ENCODE measurements at regions not wholly inside any gene's neighbourhood (a gene's known extent, or its start where the extent isn't known, plus 50 kb on each side); places are given as distances from the start of the nearest gene placed in this dataset.

DNA sequence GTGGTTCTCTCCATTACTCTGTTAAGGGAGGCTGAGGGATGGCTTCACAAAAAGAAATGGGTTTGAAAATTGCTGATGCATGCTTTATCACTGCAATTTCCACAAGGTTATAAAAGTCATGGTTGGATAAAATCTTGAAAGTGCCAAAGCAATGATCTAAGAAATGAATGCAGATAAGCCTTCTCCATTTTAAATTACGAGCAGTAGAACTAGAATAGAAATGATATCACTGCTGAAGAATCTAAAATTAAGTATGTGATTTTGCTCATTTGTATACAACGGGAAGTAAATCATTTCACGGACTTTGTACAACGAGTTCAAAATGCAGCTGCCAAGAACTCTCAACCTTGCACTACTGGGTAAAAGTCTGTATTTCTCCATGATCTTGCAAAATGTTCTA lies 299.0 kb downstream of the PRELID2 start:
- BruUV-seq (replicated peaks) = no TSS peak
- CTCF ChIA-PET = no interaction called here
- H3K36me3 ChIP-seq (ENCODE audit: insufficient read depth, low read length, poor library complexity, severe bottlenecking) = no peaks in the 10 kb centered on the region
- no peak for TF ChIP-seq EZH2 (IDR thresholded peaks at IDR 0.05; ENCODE audit: borderline replicate concordance, low read depth, low read length, poor library complexity, severe bottlenecking)
- TF ChIP-seq CTCF (conservative IDR thresholded peaks at IDR 0.05; ENCODE audit: low read depth, low read length) = no peak
- no peak overlapping the region for H3K27ac ChIP-seq (ENCODE audit: low read depth, low read length, poor library complexity, severe bottlenecking)
- peaks cover 7% of the 10 kb centered on the region for H3K9me3 ChIP-seq (ENCODE audit: low read depth, low read length, poor library complexity, severe bottlenecking)
- H3K4me1 ChIP-seq (ENCODE audit: insufficient read depth, low read length, poor library complexity, severe bottlenecking) = peaks cover 4% of the 10 kb centered on the region
- intact Hi-C loops (cut with micrococcal nuclease; ENCODE audit: unreplicated experiment) = no loop called here
- no peak overlapping the region for H3K4me3 ChIP-seq (ENCODE audit: low read depth, low read length, poor library complexity, severe bottlenecking)
- no peaks in the 10 kb centered on the region for H3K27me3 ChIP-seq (replicated peaks; ENCODE audit: insufficient read depth, low read depth, low read length, poor library complexity)
- peak; percentile 58 for DNase-seq (ENCODE audit: low spot score)
- POLR2A ChIA-PET (ENCODE audit: low non-redundant PET) = no interaction called here

DNA sequence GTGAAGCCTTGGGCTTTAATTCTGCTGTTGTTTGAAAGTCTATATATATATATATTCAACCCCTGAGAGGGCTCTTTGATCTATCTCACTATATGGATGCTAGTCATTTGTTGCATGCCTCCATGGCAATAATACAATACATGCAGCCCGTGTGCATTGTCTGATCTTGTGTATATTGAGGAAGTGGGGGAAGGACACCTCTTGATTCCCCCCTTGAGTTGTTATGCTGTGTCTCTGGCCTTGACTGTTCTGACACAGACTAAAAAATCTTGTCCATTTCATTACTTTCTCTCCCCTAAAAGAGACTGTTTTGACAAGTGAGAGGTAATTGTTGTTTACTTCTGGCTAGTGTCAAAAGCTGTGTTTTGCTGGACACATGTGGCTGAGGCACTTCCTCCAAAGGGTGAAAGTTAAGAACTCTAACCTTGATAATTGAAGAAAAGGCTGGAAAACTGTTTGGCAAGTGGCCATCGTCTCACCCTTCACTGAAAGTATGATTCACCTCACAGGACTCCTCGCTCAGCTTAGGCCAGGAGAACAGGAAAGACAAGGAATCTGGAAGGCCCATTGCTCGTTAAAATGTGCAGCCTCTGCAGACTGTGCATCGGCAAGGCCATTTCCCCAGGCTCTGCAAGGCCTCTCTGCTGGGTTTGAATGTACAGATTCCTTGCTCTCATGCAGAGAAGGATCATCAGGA lies 304.0 kb downstream of the PRELID2 start:
- Histone ChIP-seq H3K4me1 (ENCODE audit: insufficient read depth, low read length, poor library complexity, severe bottlenecking) (peaks cover under 1% of the 10 kb centered on the region), H3K27ac (ENCODE audit: low read depth, low read length, poor library complexity, severe bottlenecking) (no peak overlapping the region), H3K27me3 (replicated peaks; ENCODE audit: insufficient read depth, low read depth, low read length, poor library complexity) (no peaks in the 10 kb centered on the region), H3K4me3 (ENCODE audit: low read depth, low read length, poor library complexity, severe bottlenecking) (no peak overlapping the region), H3K36me3 (ENCODE audit: insufficient read depth, low read length, poor library complexity, severe bottlenecking) (no peaks in the 10 kb centered on the region), H3K9me3 (ENCODE audit: low read depth, low read length, poor library complexity, severe bottlenecking) (no peaks in the 10 kb centered on the region)
- intact Hi-C loops (cut with micrococcal nuclease; ENCODE audit: unreplicated experiment) = no loop called here
- TF ChIP-seq CTCF (conservative IDR thresholded peaks at IDR 0.05; ENCODE audit: low read depth, low read length) = no peak
- TF ChIP-seq EZH2 (IDR thresholded peaks at IDR 0.05; ENCODE audit: borderline replicate concordance, low read depth, low read length, poor library complexity, severe bottlenecking) = no peak
- POLR2A ChIA-PET (ENCODE audit: low non-redundant PET) = no interaction called here
- no peak for DNase-seq (ENCODE audit: low spot score)
- CTCF ChIA-PET = no interaction called here
- BruUV-seq (replicated peaks) = no TSS peak

DNA sequence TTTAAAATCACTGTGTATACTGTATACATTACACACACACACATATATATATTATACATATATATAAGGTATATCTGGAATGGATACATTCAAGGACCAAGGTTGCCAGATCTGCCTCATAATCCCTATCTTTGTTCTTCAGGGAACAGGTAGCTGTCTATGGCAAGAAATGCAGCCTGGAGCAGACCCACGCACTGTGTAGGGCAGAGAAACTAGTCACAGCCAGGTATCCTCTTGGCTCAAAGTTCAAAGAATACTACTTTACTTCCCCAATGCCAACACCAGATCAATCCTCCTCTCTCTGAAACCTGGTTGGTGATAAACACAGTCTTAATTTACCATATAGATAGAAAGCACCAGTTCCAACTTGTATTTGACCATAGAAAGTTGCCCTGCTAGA lies 313.6 kb downstream of the PRELID2 start:
- peaks cover 6% of the 10 kb centered on the region for H3K9me3 ChIP-seq (ENCODE audit: low read depth, low read length, poor library complexity, severe bottlenecking)
- BruUV-seq (replicated peaks) = no TSS peak
- peaks cover 32% of the 10 kb centered on the region for H3K4me1 ChIP-seq (ENCODE audit: insufficient read depth, low read length, poor library complexity, severe bottlenecking)
- CTCF ChIA-PET = interaction anchor here (0.6 kb wide), 1 partner anchor 518 kb away, joined by 4 read pairs; no protein-coding TSS in a partner anchor
- POLR2A ChIA-PET (ENCODE audit: low non-redundant PET) = no interaction called here
- intact Hi-C loops (cut with micrococcal nuclease; ENCODE audit: unreplicated experiment) = loop anchor here (2.0 to 5.0 kb wide), 2 partner anchors 41 to 274 kb away; no protein-coding TSS in a partner anchor
- no peaks in the 10 kb centered on the region for H3K27me3 ChIP-seq (replicated peaks; ENCODE audit: insufficient read depth, low read depth, low read length, poor library complexity)
- no peak overlapping the region for H3K4me3 ChIP-seq (ENCODE audit: low read depth, low read length, poor library complexity, severe bottlenecking)
- DNase-seq (ENCODE audit: low spot score) = no peak
- TF ChIP-seq EZH2 (IDR thresholded peaks at IDR 0.05; ENCODE audit: borderline replicate concordance, low read depth, low read length, poor library complexity, severe bottlenecking) (no peak), CTCF (conservative IDR thresholded peaks at IDR 0.05; ENCODE audit: low read depth, low read length) (no peak)
- no peaks in the 10 kb centered on the region for H3K36me3 ChIP-seq (ENCODE audit: insufficient read depth, low read length, poor library complexity, severe bottlenecking)
- H3K27ac ChIP-seq (ENCODE audit: low read depth, low read length, poor library complexity, severe bottlenecking) = no peak overlapping the region

All from A673 (cell line).